HCT116 (cell line): ENCODE measurements at regions not wholly inside any gene's neighbourhood (a gene's known extent, or its start where the extent isn't known, plus 50 kb on each side); places are given as distances from the start of the nearest gene placed in this dataset.

Experiments used
- ATAC-seq: fragments of 200-7000 bp; cut with Tn5 transposase; 2 replicates; pipeline ENCODE4 v1.9.1; 2020; ENCODE audit warnings: mild to moderate bottlenecking, moderate library complexity
- BruUV-seq: library from RNA; stranded (reverse); fragments of 400-500 nt; replicated peaks from 2 replicates; lab custom pipeline; 2021; lab: Mats Ljungman, UMichigan
- CTCF ChIA-PET: fragments of 300-600 bp; sonication (Branson Sonifier 250); formaldehyde crosslinking; loops from one replicate; lab custom pipeline; 2021; ENCODE audit warnings: antibody characterized with exemption; lab: Charles Lee
- POLR2A ChIA-PET: fragments of 300-600, 350-600 bp; sonication (Branson Sonifier 250); formaldehyde crosslinking; loops from one replicate; lab custom pipeline; 2021; ENCODE audit warnings: antibody characterized with exemption; lab: Charles Lee
- RAD21 ChIA-PET, 2 experiments: fragments of 300-600 bp; sonication (Branson Sonifier 250); formaldehyde crosslinking; loops; one replicate each; lab custom pipeline; 2023; ENCODE audit warnings: low total read pairs in 2 of 2; ENCODE audit not compliant: uncharacterized antibody in 2 of 2, unreplicated experiment in 2 of 2, low non-redundant PET in 1 of 2; lab: Charles Lee
- DNase-seq: peaks from one replicate; pipeline ENCODE4 v3.0.0-alpha.2; 2010; ENCODE audit warnings: low read depth, low spot score
- H2AFZ ChIP-seq: fragments of 200-600 bp; shearing (Covaris generic), sonication (generic); 2 replicates; pipeline ENCODE4 v1.6.1; 2017; ENCODE audit warnings: low read depth, mixed run types, mixed read lengths, antibody characterized with exemption, low read length; ENCODE audit not compliant: poor library complexity, severe bottlenecking
- H3K27ac ChIP-seq: 2 replicates; pipeline ENCODE4 v1.5.1; 2012; ENCODE audit warnings: low read depth, low read length
- H3K27me3 ChIP-seq: fragments of 200-600 bp; sonication (generic); 2 replicates; pipeline ENCODE4 v1.6.1; 2016; ENCODE audit warnings: mixed run types, low read length, mixed read lengths; ENCODE audit not compliant: insufficient read depth
- H3K36me3 ChIP-seq, 2 experiments: fragments of 200-500 bp in 1 of 2; fragments of 200-600 bp in 1 of 2; sonication (Bioruptor generic) in 1 of 2; sonication (generic) in 1 of 2; 2 replicates each; pipeline versions ENCODE4 v1.5.1 to v1.6.1; 2014 to 2016; ENCODE audit warnings: low read length in 2 of 2, inconsistent platforms in 1 of 2, mixed read lengths in 1 of 2, mixed run types in 1 of 2; ENCODE audit not compliant: insufficient read depth in 2 of 2, control insufficient read depth in 1 of 2
- H3K4me1 ChIP-seq, 2 experiments: fragments of 200-600 bp in 1 of 2; sonication (generic) in 1 of 2; 2 replicates each; pipeline versions ENCODE4 v1.5.1 to v1.6.1; 2012 to 2017; ENCODE audit warnings: low read length in 2 of 2, inconsistent platforms in 1 of 2, mild to moderate bottlenecking in 1 of 2, mixed read lengths in 1 of 2, mixed run types in 1 of 2, moderate library complexity in 1 of 2; ENCODE audit not compliant: insufficient read depth in 2 of 2, control insufficient read depth in 1 of 2
- H3K4me2 ChIP-seq: fragments of 200-600 bp; sonication (generic); 2 replicates; pipeline ENCODE4 v1.6.1; 2017; ENCODE audit warnings: mixed run types, low read length, mixed read lengths
- H3K4me3 ChIP-seq, 2 experiments: fragments of 200-600 bp in 1 of 2; sonication (generic) in 1 of 2; replicated peaks in 1 of 2; 2 replicates each; pipeline ENCODE4 v1.5.1; 2011 to 2016; ENCODE audit warnings: low read length in 2 of 2, control low read depth in 1 of 2, low read depth in 1 of 2, mild to moderate bottlenecking in 1 of 2, mixed read lengths in 1 of 2, mixed run types in 1 of 2
- H3K79me2 ChIP-seq: fragments of 200-600 bp; sonication (generic); 2 replicates; pipeline ENCODE4 v1.6.1; 2017; ENCODE audit warnings: mild to moderate bottlenecking, mixed run types, low read length, moderate library complexity, mixed read lengths; ENCODE audit not compliant: insufficient read depth
- H3K9ac ChIP-seq: fragments of 200-600 bp; sonication (generic); 2 replicates; pipeline ENCODE4 v1.6.1; 2016; ENCODE audit warnings: low read length, mixed read lengths
- H3K9me2 ChIP-seq: fragments of 200-600 bp; sonication (generic), shearing (Covaris generic); 2 replicates; pipeline ENCODE4 v1.6.1; 2017; ENCODE audit warnings: mixed run types, mild to moderate bottlenecking, moderate library complexity; ENCODE audit not compliant: insufficient read depth
- H3K9me3 ChIP-seq, 2 experiments: fragments of 200-500 bp in 1 of 2; fragments of 200-600 bp in 1 of 2; sonication (Bioruptor generic) in 1 of 2; sonication (generic) in 1 of 2; 2 replicates each; pipeline ENCODE4 v1.6.1; 2014 to 2017; ENCODE audit warnings: low read length in 2 of 2, mixed read lengths in 2 of 2, inconsistent platforms in 1 of 2, low read depth in 1 of 2, mild to moderate bottlenecking in 1 of 2, mixed run types in 1 of 2, moderate library complexity in 1 of 2; ENCODE audit not compliant: control insufficient read depth in 1 of 2, insufficient read depth in 1 of 2
- H4K20me1 ChIP-seq: fragments of 200-600 bp; sonication (generic), shearing (Covaris generic); 2 replicates; pipeline ENCODE4 v1.6.1; 2017; ENCODE audit warnings: mixed run types, mild to moderate bottlenecking, moderate library complexity; ENCODE audit not compliant: insufficient read depth
- CBX3 ChIP-seq: IDR thresholded peaks from 2 replicates; pipeline ENCODE4 v1.6.1; 2012; ENCODE audit warnings: low read depth
- EZH2 ChIP-seq: fragments of 200-600 bp; sonication (generic); IDR thresholded peaks from 2 replicates; pipeline ENCODE4 v1.6.1; 2017; ENCODE audit warnings: antibody characterized with exemption, mixed run types
- EZH2phosphoT487 ChIP-seq: fragments of 200-600 bp; IDR thresholded peaks from 2 replicates; pipeline ENCODE4 v1.6.1; 2018; ENCODE audit warnings: antibody characterized with exemption, borderline replicate concordance
- MAX ChIP-seq: IDR thresholded peaks from 2 replicates; pipeline ENCODE4 v1.6.1; 2012
- RAD21 ChIP-seq: IDR thresholded peaks from 2 replicates; pipeline ENCODE4 v1.6.1; 2012; ENCODE audit warnings: low read depth, mild to moderate bottlenecking
- SP1 ChIP-seq: IDR thresholded peaks from 2 replicates; pipeline ENCODE4 v1.6.1; 2012; ENCODE audit warnings: low read depth
- ZBTB33 ChIP-seq: IDR thresholded peaks from 2 replicates; pipeline ENCODE4 v1.6.1; 2011; ENCODE audit warnings: mild to moderate bottlenecking, low read length, moderate library complexity; ENCODE audit not compliant: insufficient replicate concordance; ENCODE audit errors: extremely low read depth
- ZFX ChIP-seq: fragments of 450-650 bp; IDR thresholded peaks from 2 replicates; pipeline ENCODE4 v1.6.1; 2017
- intact Hi-C: fragments of 100-400 bp; cut with micrococcal nuclease; formaldehyde crosslinking; loops from 2 replicates; pipeline ENCODE4 v1.10.0; 2022

- Histone ChIP-seq H3K4me2 (no peak overlapping the region), H3K27me3 (peaks cover 91% of the 10 kb centered on the region), H3K9me3 (no peaks in the 10 kb centered on the region), H3K4me1 (no peaks in the 10 kb centered on the region), H3K9me2 (no peaks in the 10 kb centered on the region), H4K20me1 (no peaks in the 10 kb centered on the region), H3K27ac (no peak overlapping the region), H3K9ac (no peak overlapping the region), H2AFZ (no peak overlapping the region), H3K36me3 (no peaks in the 10 kb centered on the region), H3K79me2 (no peaks in the 10 kb centered on the region), H3K4me3 (no peak overlapping the region)
- ATAC-seq (no peak), DNase-seq (no peak)
- ChIA-PET POLR2A (no interaction called here), RAD21 (no interaction called here), CTCF (no interaction called here)
- TF ChIP-seq ZBTB33 (no peak), EZH2 (no peak), MAX (no peak)
- BruUV-seq, result no TSS peak
- intact Hi-C loops, result no loop called here
Observed at GRCh38 chr11:33475993-33476392, 218.8 kb downstream of the HIPK3 start.

- POLR2A ChIA-PET, result no interaction called here
Observed at GRCh38 chr11:33474866-33475265, 217.7 kb downstream of the HIPK3 start.

More at GRCh38 chr11:33474866-33475265, 217.7 kb downstream of the HIPK3 start:
- H3K9me3 ChIP-seq, result no peaks in the 10 kb centered on the region
- ATAC-seq (no peak), DNase-seq (no peak)
- no peaks in the 10 kb centered on the region for H3K79me2 ChIP-seq
- no peaks in the 10 kb centered on the region for H3K9me2 ChIP-seq
- peaks cover 88% of the 10 kb centered on the region for H3K27me3 ChIP-seq
- BruUV-seq, result no TSS peak
- H4K20me1 ChIP-seq, result no peaks in the 10 kb centered on the region
- H3K4me2 ChIP-seq, result no peak overlapping the region
- intact Hi-C loops, result no loop called here
- ChIA-PET CTCF (no interaction called here), RAD21 (no interaction called here)
- H3K4me3 ChIP-seq, result no peak overlapping the region
- no peaks in the 10 kb centered on the region for H3K36me3 ChIP-seq
- H2AFZ ChIP-seq, result no peak overlapping the region
- H3K4me1 ChIP-seq, result no peaks in the 10 kb centered on the region
- TF ChIP-seq EZH2phosphoT487, result no peak
- TF ChIP-seq EZH2, result no peak
- TF ChIP-seq ZFX, result no peak
- TF ChIP-seq CBX3, result no peak
- no peak for TF ChIP-seq RAD21
- TF ChIP-seq SP1, result no peak
- no peak overlapping the region for H3K27ac ChIP-seq
- no peak overlapping the region for H3K9ac ChIP-seq
